ENCODE measurements at regions not wholly inside any gene's neighbourhood (a gene's known extent, or its start where the extent isn't known, plus 50 kb on each side); places are given as distances from the start of the nearest gene placed in this dataset.

DNA sequence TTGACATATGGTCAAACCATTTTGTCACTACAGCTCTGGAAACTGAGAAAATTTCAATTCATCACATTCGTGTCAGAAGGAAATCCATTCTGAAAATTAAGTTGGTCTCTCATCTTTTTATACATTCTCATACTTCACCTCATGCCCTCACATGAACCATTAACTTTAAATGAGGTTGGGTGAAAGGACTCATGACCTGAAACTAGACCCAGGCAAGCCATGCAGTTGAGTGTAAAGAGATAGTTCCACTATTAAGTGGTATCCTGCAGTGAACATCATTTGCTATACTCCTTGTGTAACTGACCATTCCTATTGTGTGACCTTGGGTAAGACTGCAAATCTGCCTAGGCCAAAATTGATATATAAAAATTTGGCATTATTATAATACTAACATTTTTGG lies 299.6 kb upstream of the GRIN3A start:
- H3K79me2 ChIP-seq (ENCODE audit: control insufficient read depth, insufficient read depth, low read length), result no peaks in the 10 kb centered on the region
- no peaks in the 10 kb centered on the region for H4K20me1 ChIP-seq (ENCODE audit: control insufficient read depth, extremely low read depth, insufficient read depth, low read length)
- H3K4me2 ChIP-seq (ENCODE audit: extremely low read depth, insufficient read depth, low read length), result no peak overlapping the region
- H3K4me3 ChIP-seq (replicated peaks in 1 of 4; ENCODE audit: control extremely low read depth in 1 of 4, insufficient read depth in 1 of 4, low read depth in 3 of 4, low read length in 4 of 4), result no peak overlapping the region
- DNase-seq (ENCODE audit: low read depth in 2 of 2), result no peak
- no peaks in the 10 kb centered on the region for H3K9me3 ChIP-seq (ENCODE audit: control insufficient read depth, insufficient read depth, low read depth, low read length)
- no peak overlapping the region for H3K9ac ChIP-seq (ENCODE audit: insufficient read depth, low read length)
- H3K4me1 ChIP-seq (ENCODE audit: control insufficient read depth, extremely low read depth, insufficient read depth, low read length), result no peaks in the 10 kb centered on the region
- no peak overlapping the region for H3K27ac ChIP-seq (ENCODE audit: insufficient read depth, low read length)
- H2AFZ ChIP-seq (ENCODE audit: low read length), result no peak overlapping the region
- H3K36me3 ChIP-seq (ENCODE audit: control insufficient read depth, insufficient read depth, low read length), result no peaks in the 10 kb centered on the region
- TF ChIP-seq, protein P1, sequence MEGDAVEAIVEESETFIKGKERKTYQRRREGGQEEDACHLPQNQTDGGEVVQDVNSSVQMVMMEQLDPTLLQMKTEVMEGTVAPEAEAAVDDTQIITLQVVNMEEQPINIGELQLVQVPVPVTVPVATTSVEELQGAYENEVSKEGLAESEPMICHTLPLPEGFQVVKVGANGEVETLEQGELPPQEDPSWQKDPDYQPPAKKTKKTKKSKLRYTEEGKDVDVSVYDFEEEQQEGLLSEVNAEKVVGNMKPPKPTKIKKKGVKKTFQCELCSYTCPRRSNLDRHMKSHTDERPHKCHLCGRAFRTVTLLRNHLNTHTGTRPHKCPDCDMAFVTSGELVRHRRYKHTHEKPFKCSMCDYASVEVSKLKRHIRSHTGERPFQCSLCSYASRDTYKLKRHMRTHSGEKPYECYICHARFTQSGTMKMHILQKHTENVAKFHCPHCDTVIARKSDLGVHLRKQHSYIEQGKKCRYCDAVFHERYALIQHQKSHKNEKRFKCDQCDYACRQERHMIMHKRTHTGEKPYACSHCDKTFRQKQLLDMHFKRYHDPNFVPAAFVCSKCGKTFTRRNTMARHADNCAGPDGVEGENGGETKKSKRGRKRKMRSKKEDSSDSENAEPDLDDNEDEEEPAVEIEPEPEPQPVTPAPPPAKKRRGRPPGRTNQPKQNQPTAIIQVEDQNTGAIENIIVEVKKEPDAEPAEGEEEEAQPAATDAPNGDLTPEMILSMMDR (conservative IDR thresholded peaks at IDR 0.05 in 1 of 2, IDR thresholded peaks at IDR 0.05 in 1 of 2; ENCODE audit: low read depth in 1 of 2, low read length in 2 of 2), result no peak
- TF ChIP-seq EZH2 (IDR thresholded peaks at IDR 0.05; ENCODE audit: low read length, missing control alignments), result no peak
- H3K27me3 ChIP-seq (ENCODE audit: control insufficient read depth, insufficient read depth, low read length), result no peaks in the 10 kb centered on the region

DNA sequence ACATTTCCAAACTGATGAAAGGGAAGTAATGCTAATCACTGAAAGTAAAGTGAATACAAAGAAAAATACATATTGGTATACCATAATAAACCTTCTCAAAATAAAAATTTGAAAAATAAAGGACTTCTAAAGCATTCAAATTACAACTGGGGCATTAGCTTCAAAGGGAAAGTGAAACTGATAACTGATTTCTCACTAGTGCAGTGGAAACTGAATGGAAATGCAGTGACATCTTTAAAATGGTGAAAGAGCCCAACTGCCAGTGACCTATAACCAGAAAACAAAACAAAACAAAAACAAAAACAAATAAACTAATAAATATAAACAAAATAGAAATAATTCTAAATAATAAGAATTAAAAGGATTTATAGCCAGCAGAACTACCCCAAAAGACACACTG lies 297.5 kb upstream of the GRIN3A start:
- no peaks in the 10 kb centered on the region for H4K20me1 ChIP-seq (ENCODE audit: control insufficient read depth, extremely low read depth, insufficient read depth, low read length)
- DNase-seq (ENCODE audit: low read depth in 2 of 2), result no peak
- H3K9ac ChIP-seq (ENCODE audit: insufficient read depth, low read length), result no peak overlapping the region

DNA sequence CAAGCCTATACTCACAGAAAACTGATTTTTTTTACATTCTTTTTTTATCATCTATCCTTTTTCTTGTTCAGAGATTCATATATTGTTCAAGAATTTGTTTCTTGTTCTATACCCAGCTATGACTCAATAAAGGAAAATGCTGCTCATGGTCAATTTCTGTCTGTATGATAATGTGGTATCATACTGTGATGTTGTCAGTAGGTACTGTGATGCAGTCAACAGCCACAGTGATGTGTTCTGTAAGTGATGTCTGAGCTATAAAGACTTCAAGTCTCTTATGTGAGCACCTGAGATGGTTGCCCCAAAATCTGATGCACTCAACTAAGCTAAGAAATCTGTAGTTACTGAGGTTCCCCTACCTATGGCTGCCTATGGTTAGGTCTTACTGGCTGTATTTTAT lies 294.2 kb upstream of the GRIN3A start:
- H3K27ac ChIP-seq (ENCODE audit: insufficient read depth, low read length), result no peak overlapping the region

More for the DNA sequence above, 297.5 kb upstream of the GRIN3A start:
- no peaks in the 10 kb centered on the region for H3K79me2 ChIP-seq (ENCODE audit: control insufficient read depth, insufficient read depth, low read length)
- H2AFZ ChIP-seq (ENCODE audit: low read length), result no peak overlapping the region
- TF ChIP-seq EZH2 (IDR thresholded peaks at IDR 0.05; ENCODE audit: low read length, missing control alignments), result no peak
- TF ChIP-seq, protein P1 (conservative IDR thresholded peaks at IDR 0.05 in 1 of 2, IDR thresholded peaks at IDR 0.05 in 1 of 2; ENCODE audit: low read depth in 1 of 2, low read length in 2 of 2), result no peak
- no peaks in the 10 kb centered on the region for H3K4me1 ChIP-seq (ENCODE audit: control insufficient read depth, extremely low read depth, insufficient read depth, low read length)
- H3K4me3 ChIP-seq (replicated peaks in 1 of 4; ENCODE audit: control extremely low read depth in 1 of 4, insufficient read depth in 1 of 4, low read depth in 3 of 4, low read length in 4 of 4), result no peak overlapping the region
- no peaks in the 10 kb centered on the region for H3K36me3 ChIP-seq (ENCODE audit: control insufficient read depth, insufficient read depth, low read length)
- H3K9me3 ChIP-seq (ENCODE audit: control insufficient read depth, insufficient read depth, low read depth, low read length), result no peaks in the 10 kb centered on the region
- H3K27me3 ChIP-seq (ENCODE audit: control insufficient read depth, insufficient read depth, low read length), result no peaks in the 10 kb centered on the region
- H3K27ac ChIP-seq (ENCODE audit: insufficient read depth, low read length), result no peak overlapping the region
- no peak overlapping the region for H3K4me2 ChIP-seq (ENCODE audit: extremely low read depth, insufficient read depth, low read length)

More for the DNA sequence above, 294.2 kb upstream of the GRIN3A start:
- Histone ChIP-seq H3K9ac (ENCODE audit: insufficient read depth, low read length) (no peak overlapping the region), H3K79me2 (ENCODE audit: control insufficient read depth, insufficient read depth, low read length) (no peaks in the 10 kb centered on the region), H2AFZ (ENCODE audit: low read length) (no peak overlapping the region), H3K4me3 (replicated peaks in 1 of 4; ENCODE audit: control extremely low read depth in 1 of 4, insufficient read depth in 1 of 4, low read depth in 3 of 4, low read length in 4 of 4) (no peak overlapping the region), H3K36me3 (ENCODE audit: control insufficient read depth, insufficient read depth, low read length) (no peaks in the 10 kb centered on the region), H3K27me3 (ENCODE audit: control insufficient read depth, insufficient read depth, low read length) (no peaks in the 10 kb centered on the region), H3K4me1 (ENCODE audit: control insufficient read depth, extremely low read depth, insufficient read depth, low read length) (no peaks in the 10 kb centered on the region), H3K9me3 (ENCODE audit: control insufficient read depth, insufficient read depth, low read depth, low read length) (no peaks in the 10 kb centered on the region), H4K20me1 (ENCODE audit: control insufficient read depth, extremely low read depth, insufficient read depth, low read length) (no peaks in the 10 kb centered on the region), H3K4me2 (ENCODE audit: extremely low read depth, insufficient read depth, low read length) (no peak overlapping the region)
- no peak for DNase-seq (ENCODE audit: low read depth in 2 of 2)
- TF ChIP-seq EZH2 (IDR thresholded peaks at IDR 0.05; ENCODE audit: low read length, missing control alignments), result no peak
- TF ChIP-seq, protein P1 (conservative IDR thresholded peaks at IDR 0.05 in 1 of 2, IDR thresholded peaks at IDR 0.05 in 1 of 2; ENCODE audit: low read depth in 1 of 2, low read length in 2 of 2), result no peak

Measured in fibroblast of lung (primary cell).